VCaP (cell line): ENCODE measurements at regions not wholly inside any gene's neighbourhood (a gene's known extent, or its start where the extent isn't known, plus 50 kb on each side); places are given as distances from the start of the nearest gene placed in this dataset.
"Not testable (repeated sequence)": the region's sequence is repeated elsewhere in the genome, so short reads cannot be mapped to it uniquely, and the experiment has no call there.

Experiments
- H3K27ac ChIP-seq: fragments of 450-650 bp; 2 replicates; pipeline ENCODE4 v1.5.1; 2017
- CTCF ChIP-seq: fragments of 450-650 bp; conservative IDR thresholded peaks from 2 replicates; pipeline ENCODE4 v1.5.1; 2017; ENCODE audit warnings: mild to moderate bottlenecking, moderate library complexity

GRCh38 chr13:106095919-106096318 is 439.5 kb downstream of the EFNB2 start:
- peak overlapping the region; percentile 96 for H3K27ac ChIP-seq
- TF ChIP-seq CTCF: no peak

- TF ChIP-seq CTCF: 0 out of 2 replicates have a peak, but pooled peaks have one; percentile 11
- peak overlapping the region; percentile 96 for H3K27ac ChIP-seq
Measured at GRCh38 chr13:106095406-106095805, 440.1 kb downstream of the EFNB2 start.

- H3K27ac ChIP-seq: no peak overlapping the region
- TF ChIP-seq CTCF: no peak
Measured at GRCh38 chr13:106090001-106090400, 445.5 kb downstream of the EFNB2 start.

- no peak for TF ChIP-seq CTCF
- no peak overlapping the region for H3K27ac ChIP-seq
Measured at GRCh38 chr13:106089261-106089980, 446.0 kb downstream of the EFNB2 start.

GRCh38 chr13:106088085-106088484 is 447.4 kb downstream of the EFNB2 start:
- no peak overlapping the region for H3K27ac ChIP-seq
- no peak for TF ChIP-seq CTCF

GRCh38 chr13:106087201-106087600 is 448.3 kb downstream of the EFNB2 start:
- TF ChIP-seq CTCF: no peak
- H3K27ac ChIP-seq: no peak overlapping the region

- no peak overlapping the region for H3K27ac ChIP-seq
- peak; percentile 56 for TF ChIP-seq CTCF
Measured at GRCh38 chr13:106083620-106084350, 451.7 kb downstream of the EFNB2 start.

- H3K27ac ChIP-seq: not testable (repeated sequence)
Measured at GRCh38 chr13:106081221-106081620, 454.2 kb downstream of the EFNB2 start.
